Gastrocnemius medialis (tissue), 4 donors: ENCODE measurements at regions not wholly inside any gene's neighbourhood (a gene's known extent, or its start where the extent isn't known, plus 50 kb on each side); places are given as distances from the start of the nearest gene placed in this dataset.

Experiments used
- ATAC-seq, 2 donors: fragments of 150-250 bp; one replicate each; pipeline ENCODE4 v1.9.1; 2016
- DNase-seq, 2 donors: peaks; one replicate each; pipeline ENCODE4 v3.0.0-alpha.2; 2019
- H3K27ac ChIP-seq, 4 donors: fragments of 200-600 bp; sonication (generic); 1 replicate in 1 of 4; 2 replicates in 3 of 4; pipeline ENCODE4 v1.5.1; 2016 to 2018; ENCODE audit warnings: mild to moderate bottlenecking in 2 of 4, moderate library complexity in 1 of 4
- H3K27me3 ChIP-seq, 3 donors: fragments of 200-600 bp; sonication (generic) in 2 of 3; 1 replicate in 1 of 3; 2 replicates in 2 of 3; pipeline versions ENCODE4 v1.5.1 to v1.6.0; 2016 to 2019; ENCODE audit warnings: mild to moderate bottlenecking in 1 of 3, moderate library complexity in 1 of 3
- H3K36me3 ChIP-seq, 2 donors: fragments of 200-600 bp; sonication (generic) in 1 of 2; one replicate each; pipeline ENCODE4 v1.5.1; 2017 to 2018
- H3K4me1 ChIP-seq, 2 donors: fragments of 200-600 bp; sonication (generic) in 1 of 2; one replicate each; pipeline ENCODE4 v1.5.1; 2016 to 2017; ENCODE audit warnings: mild to moderate bottlenecking in 2 of 2
- H3K4me3 ChIP-seq, 4 donors: fragments of 200-600 bp; sonication (generic) in 3 of 4; 1 replicate in 1 of 4; 2 replicates in 3 of 4; pipeline ENCODE4 v1.5.1; 2016 to 2019; ENCODE audit warnings: mild to moderate bottlenecking in 2 of 4
- H3K9me3 ChIP-seq, 3 donors: fragments of 200-600 bp; sonication (generic) in 2 of 3; 1 replicate in 1 of 3; 2 replicates in 2 of 3; pipeline ENCODE4 v1.5.1; 2016 to 2019
- CTCF ChIP-seq, 5 experiments: fragments of 450-650 bp in 3 of 5; fragments of 200-600 bp in 2 of 5; sonication (generic) in 2 of 5; IDR thresholded peaks in 4 of 5; conservative IDR thresholded peaks in 1 of 5; 1 replicate in 4 of 5; 2 replicates in 1 of 5; pipeline ENCODE4 v1.5.1; 2016 to 2019; ENCODE audit warnings: antibody characterized with exemption in 5 of 5, mild to moderate bottlenecking in 3 of 5, moderate library complexity in 3 of 5
- POLR2A ChIP-seq, 2 donors: fragments of 450-650 bp; IDR thresholded peaks; one replicate each; pipeline ENCODE4 v1.6.1; 2017; ENCODE audit warnings: antibody characterized with exemption in 2 of 2, mild to moderate bottlenecking in 2 of 2, moderate library complexity in 2 of 2
- in situ Hi-C, 4 donors: fragments of 200-750 bp; cut with MboI; loops; one replicate each; pipeline versions ENCODE4 v1.15.0 to v1.8.0; 2017; ENCODE audit warnings: low sequenced_read_pairs in 4 of 4
- intact Hi-C: fragments of 100-400 bp; cut with DNase I; formaldehyde crosslinking; loops from one replicate; pipeline ENCODE4 v1.15.1; 2023; ENCODE audit warnings: low total_unique reads

- H3K4me3 ChIP-seq = no peak overlapping the region
- ATAC-seq (no peak), DNase-seq (no peak)
- no peak overlapping the region for H3K27ac ChIP-seq
- in situ Hi-C loops (no loop called here), intact Hi-C loops (no loop called here)
- no peaks in the 10 kb centered on the region for H3K4me1 ChIP-seq
- no peaks in the 10 kb centered on the region for H3K9me3 ChIP-seq
- no peaks in the 10 kb centered on the region for H3K27me3 ChIP-seq
- TF ChIP-seq POLR2A (IDR thresholded peaks at IDR 0.05) = no peak
- peak in 1 of 5 experiments; percentile 12 for TF ChIP-seq CTCF (IDR thresholded peaks at IDR 0.05 in 4 of 5, conservative IDR thresholded peaks at IDR 0.05 in 1 of 5)
- no peaks in the 10 kb centered on the region for H3K36me3 ChIP-seq
These were observed 203.6 kb upstream of the CHODL start for GRCh38 chr21:18041012-18041411.

GRCh38 chr21:18030248-18030647 is 211.1 kb upstream of the C21orf91 start:
- DNase-seq = no peak
- no peak for TF ChIP-seq POLR2A (IDR thresholded peaks at IDR 0.05)
- TF ChIP-seq CTCF (IDR thresholded peaks at IDR 0.05 in 4 of 5, conservative IDR thresholded peaks at IDR 0.05 in 1 of 5) = no peak
- intact Hi-C loops (no loop called here), in situ Hi-C loops (no loop called here)
- H3K36me3 ChIP-seq = no peaks in the 10 kb centered on the region
- H3K27ac ChIP-seq = no peak overlapping the region
- no peak for ATAC-seq
- H3K27me3 ChIP-seq = no peaks in the 10 kb centered on the region
- no peaks in the 10 kb centered on the region for H3K4me1 ChIP-seq
- no peaks in the 10 kb centered on the region for H3K9me3 ChIP-seq
- no peak overlapping the region for H3K4me3 ChIP-seq

DNA sequence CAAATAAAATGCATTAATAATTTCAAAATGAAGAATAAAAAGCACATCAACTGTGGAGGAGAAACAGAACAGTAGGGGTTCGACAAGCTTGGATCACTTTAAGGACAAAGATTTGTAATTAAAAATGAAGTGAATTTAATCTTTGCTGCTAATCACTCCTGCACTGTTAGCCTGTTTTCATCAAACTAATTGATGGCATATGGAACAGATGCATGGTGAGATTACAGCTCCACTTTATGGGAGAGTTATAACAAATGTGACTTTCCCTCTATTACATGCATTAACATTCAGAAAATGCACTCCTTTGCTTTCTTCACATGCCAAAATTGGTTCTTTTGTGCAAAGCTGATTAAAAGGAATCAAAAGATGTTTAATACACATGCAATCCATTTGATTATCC is 207.2 kb upstream of the C21orf91 start:
- in situ Hi-C loops (no loop called here), intact Hi-C loops (no loop called here)
- TF ChIP-seq POLR2A (IDR thresholded peaks at IDR 0.05) = no peak
- no peak for TF ChIP-seq CTCF (IDR thresholded peaks at IDR 0.05 in 4 of 5, conservative IDR thresholded peaks at IDR 0.05 in 1 of 5)
- no peaks in the 10 kb centered on the region for H3K9me3 ChIP-seq
- H3K4me3 ChIP-seq = no peak overlapping the region
- H3K36me3 ChIP-seq = no peaks in the 10 kb centered on the region
- H3K4me1 ChIP-seq = no peaks in the 10 kb centered on the region
- DNase-seq (no peak), ATAC-seq (no peak)
- no peaks in the 10 kb centered on the region for H3K27me3 ChIP-seq
- no peak overlapping the region for H3K27ac ChIP-seq

DNA sequence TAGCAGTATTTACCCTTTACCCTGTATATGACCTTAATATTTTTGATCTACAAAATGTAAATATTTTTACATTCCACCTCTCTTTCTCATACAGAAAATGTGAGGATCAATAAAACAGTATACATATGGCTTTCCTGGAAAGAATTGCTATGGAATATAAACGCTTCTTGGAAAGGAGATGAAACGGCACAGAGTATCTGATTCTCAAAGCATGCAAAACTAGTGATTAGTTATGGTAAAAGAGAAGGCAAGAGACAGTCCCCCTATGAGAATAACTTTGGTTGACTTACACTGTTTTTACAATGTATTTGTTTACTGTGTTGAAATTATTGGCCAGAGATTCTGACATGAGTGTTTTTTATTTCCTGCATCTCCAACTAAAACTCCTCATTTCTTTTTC is 204.6 kb upstream of the C21orf91 start:
- in situ Hi-C loops (no loop called here), intact Hi-C loops (no loop called here)
- Histone ChIP-seq H3K27me3 (no peaks in the 10 kb centered on the region), H3K4me3 (no peak overlapping the region), H3K27ac (no peak overlapping the region), H3K4me1 (no peaks in the 10 kb centered on the region), H3K36me3 (no peaks in the 10 kb centered on the region), H3K9me3 (no peaks in the 10 kb centered on the region)
- TF ChIP-seq CTCF (IDR thresholded peaks at IDR 0.05 in 4 of 5, conservative IDR thresholded peaks at IDR 0.05 in 1 of 5) = no peak
- no peak for TF ChIP-seq POLR2A (IDR thresholded peaks at IDR 0.05)
- DNase-seq (no peak), ATAC-seq (no peak)

DNA sequence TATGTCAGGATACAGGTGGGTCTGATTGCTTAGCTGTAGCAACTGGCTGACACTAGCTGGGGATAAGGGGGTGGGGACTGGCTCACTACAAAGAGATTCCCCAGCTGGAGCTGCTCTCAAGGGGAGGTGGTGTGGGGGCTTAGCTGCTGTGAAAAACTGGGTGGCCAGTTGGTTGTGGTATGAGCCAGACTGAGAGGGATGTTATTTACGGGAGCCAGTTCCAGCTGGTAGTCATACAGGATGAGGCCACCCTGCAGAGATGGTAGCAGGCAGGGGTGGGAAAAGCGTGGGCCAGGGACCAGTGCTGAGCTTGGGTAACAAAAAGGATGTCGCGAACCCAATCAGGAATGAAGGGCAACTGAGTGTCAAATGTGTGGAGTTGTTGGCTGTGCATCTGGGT is 204.0 kb upstream of the C21orf91 start:
- intact Hi-C loops = no loop called here
- ATAC-seq = no peak

More for the DNA sequence above, 204.0 kb upstream of the C21orf91 start:
- Histone ChIP-seq H3K27ac (no peak overlapping the region), H3K9me3 (no peaks in the 10 kb centered on the region), H3K27me3 (no peaks in the 10 kb centered on the region), H3K4me1 (no peaks in the 10 kb centered on the region), H3K36me3 (no peaks in the 10 kb centered on the region), H3K4me3 (no peak overlapping the region)
- in situ Hi-C loops = no loop called here
- DNase-seq = no peak
- no peak for TF ChIP-seq CTCF (IDR thresholded peaks at IDR 0.05 in 4 of 5, conservative IDR thresholded peaks at IDR 0.05 in 1 of 5)
- no peak for TF ChIP-seq POLR2A (IDR thresholded peaks at IDR 0.05)
